ENCODE measurements at regions not wholly inside any gene's neighbourhood (a gene's known extent, or its start where the extent isn't known, plus 50 kb on each side); places are given as distances from the start of the nearest gene placed in this dataset.

GRCh38 chr6:134819863-134820800 is 129.8 kb downstream of the ALDH8A1 start:
- no peaks in the 10 kb centered on the region for H3K9me1 ChIP-seq (ENCODE audit: control insufficient read depth, insufficient read depth, low read length)
- H3K9me3 ChIP-seq (replicated peaks; ENCODE audit: control insufficient read depth, insufficient read depth, low read depth, low read length) = no peaks in the 10 kb centered on the region; the same call in 1 of the 2 replicates
- no peak overlapping the region for H3K27ac ChIP-seq (ENCODE audit: extremely low read depth, low read depth, low read length)
- no peaks in the 10 kb centered on the region for H4K20me1 ChIP-seq (replicated peaks; ENCODE audit: control insufficient read depth, insufficient read depth, low read length)
- intact Hi-C loops (cut with micrococcal nuclease) (loop anchor here (5.0 to 10.0 kb wide), 4 partner anchors 62 to 895 kb away; no protein-coding TSS in a partner anchor), in situ Hi-C loops (cut with MboI) (loop anchor here (5.0 kb wide), 1 partner anchor 648 kb away; no protein-coding TSS in a partner anchor)
- H3K79me2 ChIP-seq (ENCODE audit: control insufficient read depth, insufficient read depth, low read length) = no peaks in the 10 kb centered on the region
- no peaks in the 10 kb centered on the region for H3K36me3 ChIP-seq (ENCODE audit: control insufficient read depth, insufficient read depth, low read length)
- FAIRE-seq = no peak
- WGBS (ENCODE audit: insufficient coverage, low coverage, missing lambda C conversion rate) = 0% methylated on average over 3 of the region's 3 CpGs
- H3K27me3 ChIP-seq (ENCODE audit: control insufficient read depth in 2 of 2, insufficient read depth in 2 of 2, low read length in 2 of 2) = peaks cover 12 to 20% of the 10 kb centered on the region in 2 experiments
- no peak for DNase-seq (ENCODE audit: extremely low read depth in 1 of 4, low spot score in 3 of 4)
- no peak overlapping the region for H2AFZ ChIP-seq (ENCODE audit: low read depth, low read length)
- no peak for ATAC-seq
- no peaks in the 10 kb centered on the region for H3K4me1 ChIP-seq (replicated peaks in 1 of 2; ENCODE audit: control insufficient read depth in 2 of 2, insufficient read depth in 2 of 2, low read length in 2 of 2)
- H3K9ac ChIP-seq (ENCODE audit: insufficient read depth in 1 of 2, low read depth in 2 of 2, low read length in 2 of 2) = no peak overlapping the region
- ChIA-PET POLR2A (interaction anchor here (0.5 to 1.4 kb wide), 5 partner anchors 9 to 705 kb away, joined by 3 to 8 read pairs (median 3); no protein-coding TSS in a partner anchor), CTCF (ENCODE audit: low intra/inter-chr PET ratio) (interaction anchor here (6.0 kb wide), 1 partner anchor 646 kb away, joined by 53 read pairs; no protein-coding TSS in a partner anchor)
- no peak overlapping the region for H3K4me2 ChIP-seq (ENCODE audit: insufficient read depth, low read length)
- no TSS peak for BruUV-seq (replicated peaks)
- H3K4me3 ChIP-seq = no peak overlapping the region
- TF ChIP-seq SNRNP70 (optimal IDR thresholded peaks at IDR 0.05; ENCODE audit: low read depth, low read length) (no peak), JUN (IDR thresholded peaks at IDR 0.05; ENCODE audit: borderline replicate concordance, low read depth, low read length) (no peak), JUN (CRISPR knock-in tag; IDR thresholded peaks at IDR 0.05; ENCODE audit: borderline replicate concordance) (no peak), NCOA6 (IDR thresholded peaks at IDR 0.05) (no peak), SMARCA5 (IDR thresholded peaks at IDR 0.05) (no peak), ZNF316 (IDR thresholded peaks at IDR 0.05) (peak; percentile 73), ZMIZ1 (IDR thresholded peaks at IDR 0.05; ENCODE audit: low read depth in 2 of 2, low read length in 2 of 2) (no peak), POLR2AphosphoS5 (IDR thresholded peaks at IDR 0.05; ENCODE audit: control insufficient read depth, insufficient read depth, low read depth, low read length) (no peak), BACH1 (tag; IDR thresholded peaks at IDR 0.05) (no peak), MLX (CRISPR knock-in tag; conservative IDR thresholded peaks at IDR 0.05) (no peak), ZNF518B (CRISPR knock-in tag; IDR thresholded peaks at IDR 0.05) (no peak), MEF2D (tag; conservative IDR thresholded peaks at IDR 0.05; ENCODE audit: low read depth) (no peak)
